Fibroblast of the aortic adventitia (primary cell): ENCODE measurements at regions not wholly inside any gene's neighbourhood (a gene's known extent, or its start where the extent isn't known, plus 50 kb on each side); places are given as distances from the start of the nearest gene placed in this dataset.

ENCODE experiments used
- DNase-seq: peaks from one replicate; pipeline ENCODE4 v3.0.0-alpha.2; 2010; ENCODE audit warnings: low read depth
- H3K4me3 ChIP-seq: 2 replicates; pipeline ENCODE4 v1.5.1; 2011; ENCODE audit warnings: low read depth, mild to moderate bottlenecking, control low read depth, low read length, moderate library complexity
- TF ChIP-seq, protein P1 (sequence below): IDR thresholded peaks from 2 replicates; pipeline ENCODE4 v1.5.1; 2011; ENCODE audit warnings: mild to moderate bottlenecking, low read length, control low read depth, inconsistent platforms; ENCODE audit not compliant: insufficient read depth

DNA sequence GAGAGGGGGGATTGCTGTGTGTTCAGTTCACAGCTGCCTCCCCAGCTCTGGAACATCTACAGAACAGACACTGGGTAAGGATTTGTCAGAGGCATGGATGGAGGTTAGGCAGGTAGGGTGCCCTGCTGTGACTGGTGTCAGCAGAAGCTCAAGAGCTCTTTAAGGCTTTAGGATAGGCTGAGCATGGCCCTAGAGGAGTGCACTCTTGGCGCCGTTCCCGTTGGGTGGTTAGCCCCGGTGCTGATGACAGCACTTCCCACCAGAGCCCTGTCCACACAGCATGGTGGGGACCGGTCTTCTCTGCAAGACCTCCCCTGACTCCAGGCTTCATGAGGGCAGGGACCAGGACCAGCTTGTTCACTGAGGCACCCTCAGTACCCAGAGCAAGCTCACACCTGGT lies 262.0 kb downstream of the BMP7 start:
- TF ChIP-seq, protein P1, sequence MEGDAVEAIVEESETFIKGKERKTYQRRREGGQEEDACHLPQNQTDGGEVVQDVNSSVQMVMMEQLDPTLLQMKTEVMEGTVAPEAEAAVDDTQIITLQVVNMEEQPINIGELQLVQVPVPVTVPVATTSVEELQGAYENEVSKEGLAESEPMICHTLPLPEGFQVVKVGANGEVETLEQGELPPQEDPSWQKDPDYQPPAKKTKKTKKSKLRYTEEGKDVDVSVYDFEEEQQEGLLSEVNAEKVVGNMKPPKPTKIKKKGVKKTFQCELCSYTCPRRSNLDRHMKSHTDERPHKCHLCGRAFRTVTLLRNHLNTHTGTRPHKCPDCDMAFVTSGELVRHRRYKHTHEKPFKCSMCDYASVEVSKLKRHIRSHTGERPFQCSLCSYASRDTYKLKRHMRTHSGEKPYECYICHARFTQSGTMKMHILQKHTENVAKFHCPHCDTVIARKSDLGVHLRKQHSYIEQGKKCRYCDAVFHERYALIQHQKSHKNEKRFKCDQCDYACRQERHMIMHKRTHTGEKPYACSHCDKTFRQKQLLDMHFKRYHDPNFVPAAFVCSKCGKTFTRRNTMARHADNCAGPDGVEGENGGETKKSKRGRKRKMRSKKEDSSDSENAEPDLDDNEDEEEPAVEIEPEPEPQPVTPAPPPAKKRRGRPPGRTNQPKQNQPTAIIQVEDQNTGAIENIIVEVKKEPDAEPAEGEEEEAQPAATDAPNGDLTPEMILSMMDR = no peak
- H3K4me3 ChIP-seq = no peak overlapping the region
- no peak for DNase-seq

- TF ChIP-seq, protein P1 = no peak
- DNase-seq = no peak
- no peak overlapping the region for H3K4me3 ChIP-seq
Measured at GRCh38 chr20:57004951-57005933, 261.2 kb downstream of the BMP7 start.

DNA sequence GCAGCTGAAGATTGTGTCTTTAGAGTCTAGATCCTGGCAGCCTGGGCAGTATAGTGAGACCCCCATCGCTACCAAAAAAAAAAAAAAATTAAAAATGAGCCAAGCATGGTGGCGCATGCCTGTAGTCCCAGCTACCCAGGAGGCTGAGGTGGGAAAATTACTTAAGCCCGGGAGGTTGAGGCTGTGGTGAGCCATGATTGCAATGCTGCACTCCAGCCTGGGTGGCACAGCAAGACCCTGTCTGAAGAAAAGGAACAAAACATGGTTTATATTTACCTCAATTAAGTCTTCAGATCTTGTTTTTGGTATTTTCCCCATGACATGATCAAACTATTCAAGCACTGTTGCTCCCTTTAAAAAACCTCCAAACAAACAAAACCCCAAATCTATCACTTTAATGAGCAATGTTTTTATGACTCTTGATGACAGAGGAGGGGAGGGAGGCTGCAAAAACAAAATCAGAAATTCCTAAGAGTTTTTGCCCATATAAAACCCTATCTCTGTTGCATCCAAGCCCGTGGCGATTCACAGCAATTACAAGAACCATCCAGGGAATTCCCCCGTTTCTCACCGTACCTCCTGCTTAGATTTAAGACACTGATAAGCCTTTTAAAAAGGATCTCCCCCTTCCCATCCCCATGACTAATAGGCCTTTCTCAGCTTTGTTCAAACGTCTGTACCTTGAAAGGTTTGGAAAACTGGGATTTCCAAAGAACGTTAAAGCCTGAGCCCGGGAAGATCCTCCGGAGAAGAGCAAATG lies 259.9 kb downstream of the BMP7 start:
- no peak for DNase-seq
- H3K4me3 ChIP-seq = no peak overlapping the region
- TF ChIP-seq, protein P1 = no peak

DNA sequence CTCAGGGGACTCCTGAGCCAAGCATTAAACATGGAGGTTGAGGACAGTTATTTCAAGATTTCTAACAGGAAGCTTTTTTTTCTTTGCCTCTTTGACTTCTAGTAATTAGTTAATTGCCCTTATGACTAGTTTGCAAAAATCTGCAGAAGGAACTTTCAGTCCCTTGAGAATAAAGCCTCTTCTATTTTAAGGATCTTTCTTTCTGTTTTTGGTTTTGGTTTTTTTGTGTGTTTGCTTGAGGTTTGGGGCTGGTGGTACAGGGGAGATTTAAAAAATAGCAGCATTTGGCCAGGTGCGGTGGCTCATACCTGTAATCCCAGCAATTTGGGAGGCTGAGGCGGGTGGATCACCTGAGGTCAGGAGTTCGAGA lies 259.3 kb downstream of the BMP7 start:
- DNase-seq = no peak
- TF ChIP-seq, protein P1 = no peak
- no peak overlapping the region for H3K4me3 ChIP-seq

- no peak for DNase-seq
- H3K4me3 ChIP-seq = no peak overlapping the region
- TF ChIP-seq, protein P1 = no peak
Measured at GRCh38 chr20:57008217-57008616, 258.2 kb downstream of the BMP7 start.

- no peak overlapping the region for H3K4me3 ChIP-seq
- no peak for DNase-seq
- TF ChIP-seq, protein P1 = no peak
Measured at GRCh38 chr20:57009355-57009754, 257.1 kb downstream of the BMP7 start.
